LHCN-M2 (cell line): ENCODE measurements at regions not wholly inside any gene's neighbourhood (a gene's known extent, or its start where the extent isn't known, plus 50 kb on each side); places are given as distances from the start of the nearest gene placed in this dataset.

Experiments
- DNase-seq: peaks from one replicate; pipeline ENCODE4 v3.0.0-alpha.2; 2012; ENCODE audit warnings: low read depth

DNA sequence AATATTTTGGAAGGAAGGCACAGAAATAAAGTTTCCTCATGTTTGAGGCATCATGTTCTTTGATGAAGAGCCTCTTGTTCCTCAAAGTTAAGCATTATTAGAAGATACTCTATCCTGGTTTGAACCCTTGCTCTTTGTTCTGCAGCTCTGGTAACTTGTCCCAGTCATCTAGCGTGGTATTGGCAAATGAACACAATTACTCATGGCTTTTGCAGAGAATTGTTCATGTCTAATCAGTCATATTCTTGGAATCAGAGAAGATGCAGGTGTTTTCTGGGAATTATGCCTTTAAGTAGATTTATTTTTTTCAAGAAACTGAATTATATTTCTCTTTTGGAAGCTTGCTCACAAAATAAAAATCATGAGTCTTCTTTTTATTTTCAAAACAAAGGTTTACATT, 52.9 kb upstream of the HPGDS start:
- DNase-seq: peak; percentile 12

DNA sequence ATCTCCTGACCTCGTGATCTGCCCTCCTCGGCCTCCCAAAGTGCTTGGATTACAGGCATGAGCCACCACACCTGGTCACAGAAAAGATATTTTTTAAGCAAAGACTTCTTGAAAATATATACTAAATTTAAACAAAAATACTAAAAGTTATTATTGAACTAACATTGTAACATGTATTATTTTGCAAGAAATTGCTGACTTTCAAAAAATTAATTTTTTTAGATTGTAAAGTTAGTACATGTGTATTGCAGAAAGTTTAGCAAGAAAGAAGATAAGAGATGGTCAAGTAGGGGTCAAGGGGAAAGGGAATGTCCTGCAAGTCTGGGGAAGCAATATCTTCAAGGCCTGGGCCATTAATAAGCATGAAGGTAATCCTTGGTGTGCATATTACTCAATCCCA, 54.3 kb upstream of the HPGDS start:
- DNase-seq: no peak

DNA sequence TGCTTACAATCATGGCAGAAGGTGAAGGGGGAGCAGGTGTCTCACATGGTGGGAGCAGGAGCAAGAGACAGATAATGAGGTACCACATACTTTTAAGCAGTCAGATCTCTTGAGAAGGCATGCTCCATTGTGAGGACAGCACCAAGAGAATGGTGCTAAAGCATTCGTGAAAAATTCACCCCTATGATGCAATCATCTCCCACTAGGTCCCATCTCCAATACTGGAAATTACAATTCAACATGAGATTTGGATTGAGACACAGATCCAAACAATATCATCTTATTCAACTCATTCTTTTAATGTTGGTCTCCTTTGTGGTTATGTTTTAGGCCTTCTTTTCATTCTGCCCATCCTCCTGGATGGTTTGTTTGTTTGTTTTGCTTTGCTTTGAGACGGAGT, 54.1 kb upstream of the PDLIM5 start:
- DNase-seq: no peak

DNA sequence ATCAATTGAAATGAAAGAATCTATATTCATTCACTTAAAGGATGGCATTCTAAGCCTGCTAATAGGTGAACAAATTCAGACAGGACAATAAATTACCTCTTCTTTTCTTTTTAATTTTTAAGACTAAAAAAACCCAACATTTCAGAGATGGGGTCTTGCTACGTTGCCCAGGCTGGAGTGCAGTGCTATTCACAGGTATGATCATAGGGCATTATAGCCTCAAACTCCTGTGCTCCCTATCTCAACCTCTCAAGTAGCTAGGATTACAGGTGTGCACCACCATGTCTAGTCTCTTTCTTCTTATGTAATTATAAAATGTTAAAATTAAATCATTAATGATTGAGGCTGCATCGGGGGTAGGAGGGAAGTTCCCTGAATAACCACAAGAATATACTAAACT, 52.5 kb upstream of the PDLIM5 start:
- DNase-seq: no peak

DNA sequence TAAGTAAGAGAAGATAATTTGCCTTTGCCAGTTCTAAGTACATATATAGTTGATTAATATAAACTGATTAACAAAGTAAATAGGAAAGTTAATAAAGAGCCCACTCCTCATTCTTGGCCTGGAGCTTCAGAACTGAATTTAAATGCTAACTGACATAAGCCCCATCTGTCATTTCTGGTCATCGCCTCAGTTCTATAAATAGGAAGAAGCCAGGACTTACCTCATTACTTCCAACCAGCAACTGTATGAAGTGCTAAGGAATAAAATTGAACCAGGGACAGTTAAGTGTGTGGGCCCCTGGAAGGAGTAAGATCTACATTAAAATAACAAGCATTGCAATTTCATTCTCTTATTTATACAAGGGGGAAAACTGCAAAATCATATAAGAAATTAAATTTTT, 52.0 kb upstream of the PDLIM5 start:
- no peak for DNase-seq

DNA sequence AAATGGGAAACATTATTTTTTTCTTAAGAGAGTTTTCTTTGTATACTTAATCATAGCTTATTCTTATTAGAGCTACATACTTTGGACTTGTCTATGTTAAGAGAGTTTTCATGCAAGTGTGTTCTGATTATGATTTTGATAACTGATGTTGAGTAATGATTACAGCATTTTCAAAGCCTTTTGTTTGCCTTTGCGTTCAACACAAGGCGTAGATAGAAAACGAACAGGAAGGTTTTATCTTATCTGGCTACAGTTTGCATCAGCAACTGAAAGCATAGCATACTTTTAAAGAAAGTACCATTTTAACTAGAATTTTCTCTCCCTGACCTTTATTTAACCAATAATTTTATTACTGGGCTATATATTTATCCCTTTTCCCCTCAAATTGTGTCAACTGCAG, 51.6 kb upstream of the PDLIM5 start:
- DNase-seq: no peak
